Epithelial cell of esophagus (primary cell): ENCODE measurements at regions not wholly inside any gene's neighbourhood (a gene's known extent, or its start where the extent isn't known, plus 50 kb on each side); places are given as distances from the start of the nearest gene placed in this dataset.
"Not testable (repeated sequence)": the region's sequence is repeated elsewhere in the genome, so short reads cannot be mapped to it uniquely, and the experiment has no call there.

ENCODE experiments used
- DNase-seq: peaks from one replicate; pipeline ENCODE4 v3.0.0; 2010; ENCODE audit warnings: low read depth
- H3K4me3 ChIP-seq: 2 replicates; pipeline ENCODE4 v1.5.1; 2011; ENCODE audit warnings: mild to moderate bottlenecking, low read length, control low read depth
- CTCF ChIP-seq: IDR thresholded peaks from 2 replicates; pipeline ENCODE4 v1.5.1; 2011; ENCODE audit warnings: low read depth, mild to moderate bottlenecking, low read length, control low read depth, inconsistent platforms; ENCODE audit not compliant: insufficient read depth; ENCODE audit errors: missing control alignments

- TF ChIP-seq CTCF: no peak
- no peak for DNase-seq
- H3K4me3 ChIP-seq: no peak overlapping the region
Measured at GRCh38 chrX:111581086-111581485, 69.6 kb downstream of the SERTM2 start.

GRCh38 chrX:111585337-111585736 is 73.9 kb downstream of the SERTM2 start:
- H3K4me3 ChIP-seq: no peak overlapping the region
- TF ChIP-seq CTCF: no peak
- no peak for DNase-seq

GRCh38 chrX:111594348-111594877 is 83.0 kb downstream of the SERTM2 start:
- not testable (repeated sequence) for H3K4me3 ChIP-seq, DNase-seq

GRCh38 chrX:111597967-111598366 is 83.0 kb upstream of the ALG13 start:
- no peak for TF ChIP-seq CTCF
- no peak for DNase-seq
- no peak overlapping the region for H3K4me3 ChIP-seq

- no peak for TF ChIP-seq CTCF
- no peak for DNase-seq
- no peak overlapping the region for H3K4me3 ChIP-seq
Measured at GRCh38 chrX:111608724-111609123, 72.2 kb upstream of the ALG13 start.

- H3K4me3 ChIP-seq: no peak overlapping the region
- no peak for TF ChIP-seq CTCF
- DNase-seq: no peak
Measured at GRCh38 chrX:111609206-111609605, 71.8 kb upstream of the ALG13 start.

- no peak overlapping the region for H3K4me3 ChIP-seq
- DNase-seq: peak; percentile 1
- no peak for TF ChIP-seq CTCF
Measured at GRCh38 chrX:111615227-111615626, 65.7 kb upstream of the ALG13 start.
